DND-41 (cell line): ENCODE measurements at regions not wholly inside any gene's neighbourhood (a gene's known extent, or its start where the extent isn't known, plus 50 kb on each side); places are given as distances from the start of the nearest gene placed in this dataset.

Source experiments
- ATAC-seq: fragments of 200-7000 bp; cut with Tn5 transposase; 3 replicates; pipeline ENCODE4 v1.9.1; 2021; ENCODE audit warnings: low read depth; ENCODE audit not compliant: insufficient read depth
- DNase-seq: peaks from one replicate; pipeline ENCODE4 v3.0.0-alpha.2; 2020
- H2AFZ ChIP-seq: 2 replicates; pipeline ENCODE4 v1.6.0; 2012; ENCODE audit warnings: low read depth, low read length
- H3K27ac ChIP-seq: 2 replicates; pipeline ENCODE4 v1.5.1; 2012; ENCODE audit warnings: low read length, inconsistent platforms
- H3K27me3 ChIP-seq: fragments of 200-600 bp; sonication (generic); 2 replicates; pipeline ENCODE4 v1.6.0; 2012; ENCODE audit warnings: low read length, mild to moderate bottlenecking, inconsistent platforms; ENCODE audit not compliant: insufficient read depth, poor library complexity
- H3K36me3 ChIP-seq: 2 replicates; pipeline ENCODE4 v1.5.1; 2012; ENCODE audit warnings: low read length, inconsistent platforms; ENCODE audit not compliant: insufficient read depth
- H3K4me1 ChIP-seq: 2 replicates; pipeline ENCODE4 v1.5.1; 2012; ENCODE audit warnings: mild to moderate bottlenecking, low read length; ENCODE audit not compliant: insufficient read depth
- H3K4me2 ChIP-seq: 2 replicates; pipeline ENCODE4 v1.6.0; 2012; ENCODE audit warnings: mild to moderate bottlenecking, moderate library complexity, low read length, inconsistent platforms; ENCODE audit not compliant: insufficient read depth
- H3K4me3 ChIP-seq, 2 experiments: fragments of 200-600 bp in 1 of 2; shearing (Covaris generic) in 1 of 2; 2 replicates each; pipeline ENCODE4 v1.5.1; 2012 to 2016; ENCODE audit warnings: inconsistent platforms in 2 of 2, low read length in 2 of 2, mild to moderate bottlenecking in 2 of 2, low read depth in 1 of 2, moderate library complexity in 1 of 2
- H3K79me2 ChIP-seq: 2 replicates; pipeline ENCODE4 v1.6.0; 2012; ENCODE audit warnings: low read length, inconsistent platforms; ENCODE audit not compliant: insufficient read depth
- H3K9ac ChIP-seq: 2 replicates; pipeline ENCODE4 v1.6.0; 2012; ENCODE audit warnings: low read depth, mild to moderate bottlenecking, inconsistent platforms, low read length, moderate library complexity
- H3K9me3 ChIP-seq: 2 replicates; pipeline ENCODE4 v1.5.1; 2012; ENCODE audit warnings: low read length, moderate library complexity, mild to moderate bottlenecking, inconsistent platforms; ENCODE audit not compliant: insufficient read depth, severe bottlenecking
- H4K20me1 ChIP-seq: 2 replicates; pipeline ENCODE4 v1.6.0; 2012; ENCODE audit warnings: low read length; ENCODE audit not compliant: insufficient read depth
- EZH2 ChIP-seq: IDR thresholded peaks from 3 replicates; pipeline ENCODE4 v1.6.1; 2012; ENCODE audit warnings: borderline replicate concordance, low read depth, mild to moderate bottlenecking, moderate library complexity, low read length, inconsistent platforms; ENCODE audit not compliant: severe bottlenecking
- TF ChIP-seq, protein P1 (sequence below): IDR thresholded peaks from 2 replicates; pipeline ENCODE4 v1.5.1; 2012; ENCODE audit warnings: borderline replicate concordance, low read length, moderate library complexity, mild to moderate bottlenecking; ENCODE audit not compliant: poor library complexity, severe bottlenecking; ENCODE audit errors: extremely low read depth

GRCh38 chr19:5395556-5395955 is 54.9 kb upstream of the PTPRS start:
- TF ChIP-seq EZH2, result no peak
- TF ChIP-seq, protein P1, sequence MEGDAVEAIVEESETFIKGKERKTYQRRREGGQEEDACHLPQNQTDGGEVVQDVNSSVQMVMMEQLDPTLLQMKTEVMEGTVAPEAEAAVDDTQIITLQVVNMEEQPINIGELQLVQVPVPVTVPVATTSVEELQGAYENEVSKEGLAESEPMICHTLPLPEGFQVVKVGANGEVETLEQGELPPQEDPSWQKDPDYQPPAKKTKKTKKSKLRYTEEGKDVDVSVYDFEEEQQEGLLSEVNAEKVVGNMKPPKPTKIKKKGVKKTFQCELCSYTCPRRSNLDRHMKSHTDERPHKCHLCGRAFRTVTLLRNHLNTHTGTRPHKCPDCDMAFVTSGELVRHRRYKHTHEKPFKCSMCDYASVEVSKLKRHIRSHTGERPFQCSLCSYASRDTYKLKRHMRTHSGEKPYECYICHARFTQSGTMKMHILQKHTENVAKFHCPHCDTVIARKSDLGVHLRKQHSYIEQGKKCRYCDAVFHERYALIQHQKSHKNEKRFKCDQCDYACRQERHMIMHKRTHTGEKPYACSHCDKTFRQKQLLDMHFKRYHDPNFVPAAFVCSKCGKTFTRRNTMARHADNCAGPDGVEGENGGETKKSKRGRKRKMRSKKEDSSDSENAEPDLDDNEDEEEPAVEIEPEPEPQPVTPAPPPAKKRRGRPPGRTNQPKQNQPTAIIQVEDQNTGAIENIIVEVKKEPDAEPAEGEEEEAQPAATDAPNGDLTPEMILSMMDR, result no peak
- no peak for ATAC-seq
- no peak overlapping the region for H3K27ac ChIP-seq
- H3K36me3 ChIP-seq, result no peaks in the 10 kb centered on the region
- DNase-seq, result no peak
- no peaks in the 10 kb centered on the region for H3K27me3 ChIP-seq
- no peak overlapping the region for H3K4me3 ChIP-seq
- no peak overlapping the region for H2AFZ ChIP-seq
- H4K20me1 ChIP-seq, result no peaks in the 10 kb centered on the region
- no peaks in the 10 kb centered on the region for H3K9me3 ChIP-seq
- H3K9ac ChIP-seq, result no peak overlapping the region
- H3K4me1 ChIP-seq, result no peaks in the 10 kb centered on the region
- no peaks in the 10 kb centered on the region for H3K79me2 ChIP-seq
- no peak overlapping the region for H3K4me2 ChIP-seq

DNA sequence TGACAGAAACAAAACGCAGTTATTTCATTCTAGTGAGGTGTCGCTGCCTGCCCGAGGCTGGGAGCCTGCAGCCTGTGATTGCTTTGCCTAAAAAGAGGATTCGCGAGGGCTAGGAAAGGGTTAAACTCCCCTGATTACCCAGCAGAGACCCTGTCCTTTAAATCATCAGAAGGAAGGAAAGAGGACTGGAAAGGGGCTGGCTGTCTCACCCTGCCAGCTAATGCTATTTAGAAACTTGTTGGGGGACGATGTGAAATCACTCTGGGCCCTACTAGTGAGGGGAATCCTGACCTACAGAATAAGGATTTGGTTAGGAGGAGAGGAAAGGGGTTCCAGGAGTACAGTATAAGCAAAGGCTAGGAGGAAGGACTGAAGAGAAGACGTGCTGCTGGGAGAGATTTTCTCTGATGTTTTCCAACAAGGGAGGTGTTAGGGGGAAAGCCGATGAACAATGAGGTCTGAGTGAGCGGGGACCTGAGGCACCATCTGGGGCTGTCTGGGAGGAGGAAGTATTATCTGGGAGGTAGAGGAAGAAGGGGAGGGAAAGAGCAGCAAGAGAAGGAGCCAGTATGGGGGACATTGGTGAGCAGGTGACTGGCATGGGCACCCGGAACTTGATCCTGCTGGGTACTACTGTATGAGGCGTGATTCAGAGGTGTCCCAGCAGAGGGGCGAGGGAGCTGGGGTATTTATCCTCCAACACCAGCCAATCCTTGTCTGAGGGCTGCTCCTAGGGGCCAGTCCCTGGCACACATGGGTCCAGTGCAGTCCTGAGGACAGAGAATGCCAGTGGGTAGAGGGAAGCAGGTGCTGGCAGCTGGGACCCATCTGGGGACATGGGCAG is 55.7 kb upstream of the PTPRS start:
- Histone ChIP-seq H3K4me2 (no peak overlapping the region), H3K79me2 (no peaks in the 10 kb centered on the region), H2AFZ (no peak overlapping the region), H3K36me3 (no peaks in the 10 kb centered on the region), H3K4me1 (no peaks in the 10 kb centered on the region), H3K27me3 (no peaks in the 10 kb centered on the region), H3K4me3 (no peak overlapping the region), H3K9me3 (no peaks in the 10 kb centered on the region), H3K27ac (no peak overlapping the region), H3K9ac (no peak overlapping the region), H4K20me1 (no peaks in the 10 kb centered on the region)
- TF ChIP-seq, protein P1, result no peak
- no peak for TF ChIP-seq EZH2
- no peak for DNase-seq
- ATAC-seq, result no peak

- Histone ChIP-seq H3K27ac (no peak overlapping the region), H4K20me1 (no peaks in the 10 kb centered on the region), H3K9me3 (no peaks in the 10 kb centered on the region), H2AFZ (no peak overlapping the region), H3K9ac (no peak overlapping the region), H3K27me3 (no peaks in the 10 kb centered on the region), H3K36me3 (no peaks in the 10 kb centered on the region), H3K4me3 (no peak overlapping the region), H3K4me1 (no peaks in the 10 kb centered on the region), H3K4me2 (no peak overlapping the region), H3K79me2 (no peaks in the 10 kb centered on the region)
- no peak for DNase-seq
- TF ChIP-seq, protein P1, result no peak
- TF ChIP-seq EZH2, result no peak
- ATAC-seq, result no peak
These were observed 56.4 kb upstream of the PTPRS start for GRCh38 chr19:5396963-5397362.
